GM23338 (cell line): ENCODE measurements at regions not wholly inside any gene's neighbourhood (a gene's known extent, or its start where the extent isn't known, plus 50 kb on each side); places are given as distances from the start of the nearest gene placed in this dataset.

ENCODE experiments used
- EZH2 ChIP-seq: fragments of 200-600 bp; sonication (generic); IDR thresholded peaks from one replicate; pipeline ENCODE4 v1.8.0; 2017; ENCODE audit warnings: antibody characterized with exemption, mild to moderate bottlenecking, low read depth; ENCODE audit not compliant: unreplicated experiment
- POLR2AphosphoS5 ChIP-seq: IDR thresholded peaks from 2 replicates; pipeline ENCODE4 v1.6.1; 2016; ENCODE audit warnings: antibody characterized with exemption, low read depth
- ZNF462 ChIP-seq: fragments of 250-450 bp; sonication (Bioruptor Pico); IDR thresholded peaks from 2 replicates; pipeline ENCODE4 v1.5.0; 2020; ENCODE audit warnings: mild to moderate bottlenecking, moderate library complexity
- TF ChIP-seq, protein P1 (sequence below), 2 experiments: fragments of 200-600 bp in 1 of 2; sonication (generic) in 1 of 2; conservative IDR thresholded peaks; 2 replicates each; pipeline versions ENCODE4 v1.5.1 to v1.6.1; 2016 to 2017; ENCODE audit warnings: antibody characterized with exemption in 2 of 2, low read depth in 2 of 2, mild to moderate bottlenecking in 2 of 2, moderate library complexity in 1 of 2
- TF ChIP-seq, protein P2 (sequence below): IDR thresholded peaks from one replicate; pipeline ENCODE4 v1.6.1; 2018; ENCODE audit warnings: antibody characterized with exemption; ENCODE audit not compliant: unreplicated experiment
- TF ChIP-seq, protein P3 (sequence below): IDR thresholded peaks from 2 replicates; pipeline ENCODE4 v1.6.1; 2016; ENCODE audit warnings: antibody characterized with exemption

DNA sequence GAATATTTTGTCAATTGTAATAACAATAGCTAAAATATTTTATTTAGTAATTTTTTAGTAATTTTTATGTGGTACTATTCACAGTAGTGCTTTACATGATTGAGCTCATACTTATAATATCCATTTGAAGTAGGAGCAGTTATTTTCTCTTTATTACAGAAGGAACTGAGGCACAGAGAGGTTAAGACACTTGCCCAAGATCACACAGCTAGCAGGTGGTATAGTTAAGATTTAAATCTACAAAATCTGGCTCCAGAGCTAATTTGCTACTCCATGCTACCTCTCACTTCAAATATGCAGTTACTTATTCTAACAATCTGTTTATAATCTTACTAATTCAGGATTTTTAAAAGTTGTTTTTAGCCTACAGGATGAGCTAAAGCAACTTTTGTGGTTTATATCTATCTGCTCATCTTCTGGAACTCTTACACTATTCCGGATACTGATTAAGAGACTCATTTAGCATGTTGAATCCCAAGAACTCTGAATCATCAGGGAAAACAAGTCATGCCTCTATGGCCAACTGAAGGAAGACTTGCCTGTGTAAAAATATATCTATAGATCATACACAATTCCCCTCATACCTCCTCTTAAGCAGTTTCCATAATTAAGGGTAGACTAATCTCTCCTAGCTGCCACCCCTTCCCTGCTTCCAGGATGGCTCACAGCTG, 324.2 kb downstream of the UBE3D start:
- TF ChIP-seq EZH2 (no peak), POLR2AphosphoS5 (no peak), ZNF462 (CRISPR knock-in tag) (no peak)
- TF ChIP-seq, protein P1, sequence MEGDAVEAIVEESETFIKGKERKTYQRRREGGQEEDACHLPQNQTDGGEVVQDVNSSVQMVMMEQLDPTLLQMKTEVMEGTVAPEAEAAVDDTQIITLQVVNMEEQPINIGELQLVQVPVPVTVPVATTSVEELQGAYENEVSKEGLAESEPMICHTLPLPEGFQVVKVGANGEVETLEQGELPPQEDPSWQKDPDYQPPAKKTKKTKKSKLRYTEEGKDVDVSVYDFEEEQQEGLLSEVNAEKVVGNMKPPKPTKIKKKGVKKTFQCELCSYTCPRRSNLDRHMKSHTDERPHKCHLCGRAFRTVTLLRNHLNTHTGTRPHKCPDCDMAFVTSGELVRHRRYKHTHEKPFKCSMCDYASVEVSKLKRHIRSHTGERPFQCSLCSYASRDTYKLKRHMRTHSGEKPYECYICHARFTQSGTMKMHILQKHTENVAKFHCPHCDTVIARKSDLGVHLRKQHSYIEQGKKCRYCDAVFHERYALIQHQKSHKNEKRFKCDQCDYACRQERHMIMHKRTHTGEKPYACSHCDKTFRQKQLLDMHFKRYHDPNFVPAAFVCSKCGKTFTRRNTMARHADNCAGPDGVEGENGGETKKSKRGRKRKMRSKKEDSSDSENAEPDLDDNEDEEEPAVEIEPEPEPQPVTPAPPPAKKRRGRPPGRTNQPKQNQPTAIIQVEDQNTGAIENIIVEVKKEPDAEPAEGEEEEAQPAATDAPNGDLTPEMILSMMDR (conservative IDR thresholded peaks at IDR 0.05; ENCODE audit: low read depth in 2 of 2), result no peak
- TF ChIP-seq, protein P2, sequence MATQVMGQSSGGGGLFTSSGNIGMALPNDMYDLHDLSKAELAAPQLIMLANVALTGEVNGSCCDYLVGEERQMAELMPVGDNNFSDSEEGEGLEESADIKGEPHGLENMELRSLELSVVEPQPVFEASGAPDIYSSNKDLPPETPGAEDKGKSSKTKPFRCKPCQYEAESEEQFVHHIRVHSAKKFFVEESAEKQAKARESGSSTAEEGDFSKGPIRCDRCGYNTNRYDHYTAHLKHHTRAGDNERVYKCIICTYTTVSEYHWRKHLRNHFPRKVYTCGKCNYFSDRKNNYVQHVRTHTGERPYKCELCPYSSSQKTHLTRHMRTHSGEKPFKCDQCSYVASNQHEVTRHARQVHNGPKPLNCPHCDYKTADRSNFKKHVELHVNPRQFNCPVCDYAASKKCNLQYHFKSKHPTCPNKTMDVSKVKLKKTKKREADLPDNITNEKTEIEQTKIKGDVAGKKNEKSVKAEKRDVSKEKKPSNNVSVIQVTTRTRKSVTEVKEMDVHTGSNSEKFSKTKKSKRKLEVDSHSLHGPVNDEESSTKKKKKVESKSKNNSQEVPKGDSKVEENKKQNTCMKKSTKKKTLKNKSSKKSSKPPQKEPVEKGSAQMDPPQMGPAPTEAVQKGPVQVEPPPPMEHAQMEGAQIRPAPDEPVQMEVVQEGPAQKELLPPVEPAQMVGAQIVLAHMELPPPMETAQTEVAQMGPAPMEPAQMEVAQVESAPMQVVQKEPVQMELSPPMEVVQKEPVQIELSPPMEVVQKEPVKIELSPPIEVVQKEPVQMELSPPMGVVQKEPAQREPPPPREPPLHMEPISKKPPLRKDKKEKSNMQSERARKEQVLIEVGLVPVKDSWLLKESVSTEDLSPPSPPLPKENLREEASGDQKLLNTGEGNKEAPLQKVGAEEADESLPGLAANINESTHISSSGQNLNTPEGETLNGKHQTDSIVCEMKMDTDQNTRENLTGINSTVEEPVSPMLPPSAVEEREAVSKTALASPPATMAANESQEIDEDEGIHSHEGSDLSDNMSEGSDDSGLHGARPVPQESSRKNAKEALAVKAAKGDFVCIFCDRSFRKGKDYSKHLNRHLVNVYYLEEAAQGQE, result no peak
- TF ChIP-seq, protein P3, sequence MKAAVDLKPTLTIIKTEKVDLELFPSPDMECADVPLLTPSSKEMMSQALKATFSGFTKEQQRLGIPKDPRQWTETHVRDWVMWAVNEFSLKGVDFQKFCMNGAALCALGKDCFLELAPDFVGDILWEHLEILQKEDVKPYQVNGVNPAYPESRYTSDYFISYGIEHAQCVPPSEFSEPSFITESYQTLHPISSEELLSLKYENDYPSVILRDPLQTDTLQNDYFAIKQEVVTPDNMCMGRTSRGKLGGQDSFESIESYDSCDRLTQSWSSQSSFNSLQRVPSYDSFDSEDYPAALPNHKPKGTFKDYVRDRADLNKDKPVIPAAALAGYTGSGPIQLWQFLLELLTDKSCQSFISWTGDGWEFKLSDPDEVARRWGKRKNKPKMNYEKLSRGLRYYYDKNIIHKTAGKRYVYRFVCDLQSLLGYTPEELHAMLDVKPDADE, result no peak
